ENCODE measurements at regions not wholly inside any gene's neighbourhood (a gene's known extent, or its start where the extent isn't known, plus 50 kb on each side); places are given as distances from the start of the nearest gene placed in this dataset.
"Not testable (repeated sequence)": the region's sequence is repeated elsewhere in the genome, so short reads cannot be mapped to it uniquely, and the experiment has no call there.

GRCh38 chrY:17511984-17512383 is 368.0 kb downstream of the CDY2B start:
- H3K9me3 ChIP-seq (ENCODE audit: low read depth, low read length); H3K4me3 ChIP-seq (ENCODE audit: low read length); H3K4me1 ChIP-seq (ENCODE audit: insufficient read depth, low read length); H3K27me3 ChIP-seq (ENCODE audit: insufficient read depth, low read length): not testable (repeated sequence)

GRCh38 chrY:17511476-17511875 is 368.5 kb downstream of the CDY2B start:
- not testable (repeated sequence) for H3K27me3 ChIP-seq (ENCODE audit: insufficient read depth, low read length); H3K4me1 ChIP-seq (ENCODE audit: insufficient read depth, low read length); H3K9me3 ChIP-seq (ENCODE audit: low read depth, low read length); H3K4me3 ChIP-seq (ENCODE audit: low read length)

- H3K27me3 ChIP-seq (ENCODE audit: insufficient read depth, low read length); H3K4me3 ChIP-seq (ENCODE audit: low read length); H3K4me1 ChIP-seq (ENCODE audit: insufficient read depth, low read length); H3K9me3 ChIP-seq (ENCODE audit: low read depth, low read length): not testable (repeated sequence)
These were observed 374.2 kb downstream of the CDY2B start for GRCh38 chrY:17505834-17506233.

GRCh38 chrY:17484763-17485162 is 395.3 kb downstream of the CDY2B start:
- H3K4me3 ChIP-seq (ENCODE audit: low read length); H3K9me3 ChIP-seq (ENCODE audit: low read depth, low read length); H3K27me3 ChIP-seq (ENCODE audit: insufficient read depth, low read length); H3K4me1 ChIP-seq (ENCODE audit: insufficient read depth, low read length): not testable (repeated sequence)

GRCh38 chrY:17484157-17484556 is 395.9 kb downstream of the CDY2B start:
- H3K27me3 ChIP-seq (ENCODE audit: insufficient read depth, low read length); H3K4me1 ChIP-seq (ENCODE audit: insufficient read depth, low read length); H3K9me3 ChIP-seq (ENCODE audit: low read depth, low read length); H3K4me3 ChIP-seq (ENCODE audit: low read length): not testable (repeated sequence)

- H3K4me1 ChIP-seq (ENCODE audit: insufficient read depth, low read length); H3K9me3 ChIP-seq (ENCODE audit: low read depth, low read length); H3K27me3 ChIP-seq (ENCODE audit: insufficient read depth, low read length); H3K4me3 ChIP-seq (ENCODE audit: low read length): not testable (repeated sequence)
These were observed 398.5 kb downstream of the CDY2B start for GRCh38 chrY:17481389-17482022.

GRCh38 chrY:17472068-17472467 is 408.0 kb downstream of the CDY2B start:
- not testable (repeated sequence) for H3K4me3 ChIP-seq (ENCODE audit: low read length); H3K4me1 ChIP-seq (ENCODE audit: insufficient read depth, low read length); H3K27me3 ChIP-seq (ENCODE audit: insufficient read depth, low read length); H3K9me3 ChIP-seq (ENCODE audit: low read depth, low read length)

GRCh38 chrY:17459753-17460152 is 420.3 kb downstream of the CDY2B start:
- not testable (repeated sequence) for H3K9me3 ChIP-seq (ENCODE audit: low read depth, low read length); H3K4me3 ChIP-seq (ENCODE audit: low read length); H3K27me3 ChIP-seq (ENCODE audit: insufficient read depth, low read length); H3K4me1 ChIP-seq (ENCODE audit: insufficient read depth, low read length)

- no peaks in the 10 kb centered on the region for H3K9me3 ChIP-seq (ENCODE audit: low read depth, low read length)
- H3K4me3 ChIP-seq (ENCODE audit: low read length) = no peak overlapping the region
- H3K4me1 ChIP-seq (ENCODE audit: insufficient read depth, low read length) = no peaks in the 10 kb centered on the region
- H3K27me3 ChIP-seq (ENCODE audit: insufficient read depth, low read length) = no peaks in the 10 kb centered on the region
These were observed 449.4 kb downstream of the CDY2B start for GRCh38 chrY:17430570-17431166.

- no peaks in the 10 kb centered on the region for H3K9me3 ChIP-seq (ENCODE audit: low read depth, low read length)
- no peaks in the 10 kb centered on the region for H3K4me1 ChIP-seq (ENCODE audit: insufficient read depth, low read length)
- no peak overlapping the region for H3K4me3 ChIP-seq (ENCODE audit: low read length)
- H3K27me3 ChIP-seq (ENCODE audit: insufficient read depth, low read length) = no peaks in the 10 kb centered on the region
These were observed 481.5 kb downstream of the CDY2B start for GRCh38 chrY:17398336-17399072.

GRCh38 chrY:17397659-17398058 is 482.4 kb downstream of the CDY2B start:
- Histone ChIP-seq H3K4me1 (ENCODE audit: insufficient read depth, low read length) (no peaks in the 10 kb centered on the region), H3K27me3 (ENCODE audit: insufficient read depth, low read length) (no peaks in the 10 kb centered on the region), H3K4me3 (ENCODE audit: low read length) (no peak overlapping the region)

GRCh38 chrY:17381431-17382070 is 498.5 kb downstream of the CDY2B start:
- Histone ChIP-seq H3K27me3 (ENCODE audit: insufficient read depth, low read length) (no peaks in the 10 kb centered on the region), H3K4me3 (ENCODE audit: low read length) (no peak overlapping the region), H3K4me1 (ENCODE audit: insufficient read depth, low read length) (no peaks in the 10 kb centered on the region), H3K9me3 (ENCODE audit: low read depth, low read length) (no peaks in the 10 kb centered on the region)

More at GRCh38 chrY:17397659-17398058, 482.4 kb downstream of the CDY2B start:
- no peaks in the 10 kb centered on the region for H3K9me3 ChIP-seq (ENCODE audit: low read depth, low read length)

GRCh38 chrY:17378326-17378725 is 501.7 kb downstream of the CDY2B start:
- H3K4me3 ChIP-seq (ENCODE audit: low read length) = no peak overlapping the region
- no peaks in the 10 kb centered on the region for H3K9me3 ChIP-seq (ENCODE audit: low read depth, low read length)
- H3K27me3 ChIP-seq (ENCODE audit: insufficient read depth, low read length) = no peaks in the 10 kb centered on the region
- H3K4me1 ChIP-seq (ENCODE audit: insufficient read depth, low read length) = no peaks in the 10 kb centered on the region

GRCh38 chrY:17368413-17368812 is 511.6 kb downstream of the CDY2B start:
- H3K9me3 ChIP-seq (ENCODE audit: low read depth, low read length) = no peaks in the 10 kb centered on the region
- H3K27me3 ChIP-seq (ENCODE audit: insufficient read depth, low read length) = no peaks in the 10 kb centered on the region
- H3K4me3 ChIP-seq (ENCODE audit: low read length) = no peak overlapping the region
- H3K4me1 ChIP-seq (ENCODE audit: insufficient read depth, low read length) = no peaks in the 10 kb centered on the region

GRCh38 chrY:17366400-17366799 is 513.6 kb downstream of the CDY2B start:
- Histone ChIP-seq H3K4me3 (ENCODE audit: low read length) (no peak overlapping the region), H3K9me3 (ENCODE audit: low read depth, low read length) (no peaks in the 10 kb centered on the region), H3K27me3 (ENCODE audit: insufficient read depth, low read length) (no peaks in the 10 kb centered on the region), H3K4me1 (ENCODE audit: insufficient read depth, low read length) (no peaks in the 10 kb centered on the region)
